ENCODE measurements at regions not wholly inside any gene's neighbourhood (a gene's known extent, or its start where the extent isn't known, plus 50 kb on each side); places are given as distances from the start of the nearest gene placed in this dataset.

DNA sequence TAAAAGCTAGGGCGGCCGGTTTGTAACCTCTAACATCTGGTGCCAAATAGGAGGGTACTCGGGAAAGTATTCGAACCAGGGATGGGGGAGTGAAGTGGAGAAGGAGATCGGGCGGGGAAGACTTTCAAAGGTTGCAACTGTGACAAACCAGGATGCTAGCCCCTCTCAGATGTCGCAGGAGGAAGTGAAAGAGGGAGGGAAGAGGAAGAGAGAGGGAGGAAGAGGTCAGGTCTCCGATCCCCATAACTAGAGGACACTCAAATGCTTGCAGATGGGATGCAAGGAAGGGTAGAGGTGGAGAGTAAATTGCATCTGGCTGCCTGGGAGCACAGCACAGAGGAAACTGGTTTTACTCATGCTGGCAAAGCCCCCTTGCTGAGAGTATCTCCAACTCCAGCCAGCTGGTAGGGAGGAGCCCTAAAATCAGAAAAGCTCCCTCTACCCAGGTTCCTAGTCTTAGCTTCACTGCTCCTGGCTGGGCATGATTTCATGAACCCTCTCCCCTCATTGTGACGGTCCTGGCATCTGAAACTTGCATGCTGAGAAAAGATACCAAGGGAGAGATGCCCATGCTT is 696.7 kb upstream of the TBX3 start:
- TF ChIP-seq EZH2 (IDR thresholded peaks at IDR 0.05; ENCODE audit: insufficient read depth, poor library complexity, severe bottlenecking) (no peak), EZH2phosphoT487 (IDR thresholded peaks at IDR 0.05; ENCODE audit: insufficient read depth, low read depth) (no peak)

Measured in GM23248 (cell line).